AG04449 (cell line): ENCODE measurements at regions not wholly inside any gene's neighbourhood (a gene's known extent, or its start where the extent isn't known, plus 50 kb on each side); places are given as distances from the start of the nearest gene placed in this dataset.
A peak's percentile ranks its signal among the peaks of the same experiment; 100 is the strongest.
"Not testable (repeated sequence)": the region's sequence is repeated elsewhere in the genome, so short reads cannot be mapped to it uniquely, and the experiment has no call there.

Experiments used
- CTCF ChIA-PET: fragments of 350-600 bp; formaldehyde crosslinking; extraction: SDS; loops from one replicate; lab custom pipeline; 2021; ENCODE audit warnings: antibody characterized with exemption; lab: Yijun Ruan, JAX
- POLR2A ChIA-PET: fragments of 400-600, 350-600 bp; formaldehyde crosslinking; extraction: SDS; loops from one replicate; lab custom pipeline; 2020; ENCODE audit warnings: antibody characterized with exemption, inconsistent platforms; lab: Yijun Ruan, JAX
- DNase-seq: peaks from one replicate; pipeline ENCODE4 v3.0.0-alpha.2; 2010; ENCODE audit warnings: low read depth, low spot score
- H3K4me3 ChIP-seq: 2 replicates; pipeline ENCODE4 v1.5.1; 2011; ENCODE audit warnings: low read depth, mild to moderate bottlenecking, control low read depth, low read length
- TF ChIP-seq, protein P1 (sequence below): IDR thresholded peaks from one replicate; pipeline ENCODE4 v1.5.1; 2011; ENCODE audit warnings: mild to moderate bottlenecking, moderate library complexity, low read length, control low read depth, inconsistent platforms; ENCODE audit not compliant: insufficient read depth; ENCODE audit errors: missing control alignments

DNA sequence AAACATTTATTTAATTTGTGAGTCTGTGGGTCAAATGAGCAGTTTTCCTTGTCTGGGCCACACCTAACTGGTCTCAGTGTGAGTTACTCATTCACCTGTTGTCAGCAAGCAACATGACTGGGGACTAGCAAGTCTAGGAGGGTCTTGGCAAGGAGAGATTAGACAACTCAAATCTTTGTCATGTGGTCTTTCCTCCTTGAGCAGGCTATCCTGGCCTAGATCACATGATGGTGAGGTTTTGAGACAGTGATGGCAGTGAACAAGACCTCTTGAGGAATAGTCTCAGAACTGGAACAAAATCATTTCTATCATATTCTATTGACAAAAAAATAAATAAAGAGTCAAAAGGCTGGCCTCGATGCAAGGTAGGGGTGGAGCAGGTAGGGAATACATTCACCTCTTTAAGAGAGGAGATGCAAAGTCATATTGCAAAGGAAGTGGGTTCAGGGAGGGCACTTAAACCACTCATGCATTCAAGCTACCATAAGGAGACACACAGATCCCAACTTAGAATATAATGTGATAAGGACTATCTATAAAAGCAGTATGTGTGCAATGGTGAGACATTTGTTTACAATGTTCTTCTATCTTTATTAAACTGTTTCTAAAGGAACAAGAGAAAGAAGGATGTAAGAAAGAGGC, 135.7 kb downstream of the ZNF330 start:
- no peak overlapping the region for H3K4me3 ChIP-seq
- CTCF ChIA-PET: interaction anchor here (1.3 to 1.5 kb wide), 2 partner anchors 13 to 19 kb away, joined by 3 read pairs; no protein-coding TSS in a partner anchor
- TF ChIP-seq, protein P1, sequence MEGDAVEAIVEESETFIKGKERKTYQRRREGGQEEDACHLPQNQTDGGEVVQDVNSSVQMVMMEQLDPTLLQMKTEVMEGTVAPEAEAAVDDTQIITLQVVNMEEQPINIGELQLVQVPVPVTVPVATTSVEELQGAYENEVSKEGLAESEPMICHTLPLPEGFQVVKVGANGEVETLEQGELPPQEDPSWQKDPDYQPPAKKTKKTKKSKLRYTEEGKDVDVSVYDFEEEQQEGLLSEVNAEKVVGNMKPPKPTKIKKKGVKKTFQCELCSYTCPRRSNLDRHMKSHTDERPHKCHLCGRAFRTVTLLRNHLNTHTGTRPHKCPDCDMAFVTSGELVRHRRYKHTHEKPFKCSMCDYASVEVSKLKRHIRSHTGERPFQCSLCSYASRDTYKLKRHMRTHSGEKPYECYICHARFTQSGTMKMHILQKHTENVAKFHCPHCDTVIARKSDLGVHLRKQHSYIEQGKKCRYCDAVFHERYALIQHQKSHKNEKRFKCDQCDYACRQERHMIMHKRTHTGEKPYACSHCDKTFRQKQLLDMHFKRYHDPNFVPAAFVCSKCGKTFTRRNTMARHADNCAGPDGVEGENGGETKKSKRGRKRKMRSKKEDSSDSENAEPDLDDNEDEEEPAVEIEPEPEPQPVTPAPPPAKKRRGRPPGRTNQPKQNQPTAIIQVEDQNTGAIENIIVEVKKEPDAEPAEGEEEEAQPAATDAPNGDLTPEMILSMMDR: no peak
- no peak for DNase-seq
- POLR2A ChIA-PET: no interaction called here

DNA sequence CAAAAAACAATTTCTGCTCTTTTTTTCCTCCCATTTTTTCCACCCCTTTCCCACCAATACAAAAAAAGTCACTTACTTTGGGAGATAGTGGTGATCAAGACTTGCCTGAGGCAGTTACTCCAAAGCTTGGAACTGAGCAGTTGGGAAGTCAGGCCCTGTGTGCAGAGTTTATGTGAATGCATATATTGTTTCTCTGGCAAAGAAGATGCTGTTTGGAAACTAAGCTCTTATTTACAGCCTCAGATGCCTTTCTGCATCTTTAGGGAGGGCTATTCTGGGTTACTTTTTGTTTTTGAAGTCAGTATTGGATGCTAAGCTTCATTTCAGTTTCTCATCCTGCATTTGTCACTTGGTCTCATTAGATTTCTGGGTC, 136.3 kb downstream of the ZNF330 start:
- TF ChIP-seq, protein P1: no peak
- POLR2A ChIA-PET: no interaction called here
- DNase-seq: no peak
- CTCF ChIA-PET: interaction anchor here (1.3 to 1.5 kb wide), 2 partner anchors 12 to 18 kb away, joined by 3 read pairs; no protein-coding TSS in a partner anchor
- H3K4me3 ChIP-seq: no peak overlapping the region

DNA sequence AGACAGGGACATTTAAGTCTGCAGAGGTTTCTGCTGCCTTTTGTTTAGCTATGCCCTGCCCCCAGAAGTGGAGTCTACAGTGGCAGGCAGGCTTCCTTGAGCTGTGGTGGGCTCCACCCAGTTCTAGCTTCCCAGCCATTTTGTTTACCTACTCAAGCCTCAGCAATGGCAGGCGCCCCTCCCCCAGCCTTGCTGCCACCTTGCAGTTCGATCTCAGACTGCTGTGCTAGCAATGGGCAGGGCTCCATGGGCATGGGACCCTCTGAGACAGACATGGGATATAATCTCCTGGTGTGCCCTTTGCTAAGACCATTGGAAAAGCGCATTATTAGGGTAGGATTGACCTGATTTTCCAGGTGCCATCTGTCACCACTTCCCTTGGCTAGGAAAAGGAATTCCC, 147.5 kb downstream of the ZNF330 start:
- H3K4me3 ChIP-seq, POLR2A ChIA-PET, DNase-seq, CTCF ChIA-PET: not testable (repeated sequence)

DNA sequence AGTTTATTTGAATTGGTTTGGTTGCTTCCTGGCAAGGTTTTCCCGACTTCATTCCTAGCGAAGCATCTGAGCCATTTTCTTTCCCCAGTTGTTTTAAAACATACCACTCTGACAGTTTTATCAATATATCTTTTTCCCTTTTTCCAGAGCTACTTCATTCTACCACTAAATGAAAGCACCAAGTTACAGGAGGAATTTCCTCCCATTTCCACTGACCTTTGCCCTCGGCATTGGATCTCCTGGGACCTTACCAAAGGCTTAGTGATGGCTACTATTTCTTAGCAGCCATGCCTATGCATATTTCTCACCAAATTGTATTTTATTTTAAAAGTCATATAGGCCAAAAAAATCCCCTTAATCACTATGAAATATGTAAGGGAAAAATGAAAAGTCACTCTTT, 150.5 kb downstream of the ZNF330 start:
- TF ChIP-seq, protein P1: no peak
- ChIA-PET CTCF (interaction anchor here (1.1 kb wide), 1 partner anchor 25 kb away, joined by 3 read pairs; no protein-coding TSS in a partner anchor), POLR2A (no interaction called here)
- DNase-seq: no peak
- H3K4me3 ChIP-seq: no peak overlapping the region

DNA sequence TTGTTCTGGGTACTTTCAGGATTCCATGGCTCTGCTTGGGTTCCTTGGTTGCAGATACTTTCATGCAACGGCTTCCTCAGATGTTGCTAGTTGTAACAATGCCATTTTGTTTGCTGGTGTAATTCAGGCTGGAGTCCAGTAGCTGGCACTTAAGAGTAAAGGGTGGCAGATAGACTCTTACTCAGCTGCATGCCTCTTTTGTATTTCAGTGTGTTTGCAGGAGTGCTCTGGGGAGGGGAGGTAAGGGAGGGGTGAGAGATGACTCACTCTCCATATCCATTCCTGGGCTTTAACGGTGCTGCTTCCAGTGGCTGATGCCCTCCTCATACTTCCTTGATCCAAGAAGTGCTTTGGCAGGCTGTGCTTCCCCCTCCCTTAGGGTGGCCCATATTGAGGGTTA, 155.2 kb downstream of the ZNF330 start:
- CTCF ChIA-PET: interaction anchor here (0.6 to 2.8 kb wide), 11 partner anchors 9 to 427 kb away, joined by 3 to 7 read pairs (median 3); no protein-coding TSS in a partner anchor
- DNase-seq: peak; percentile 72
- H3K4me3 ChIP-seq: no peak overlapping the region
- POLR2A ChIA-PET: no interaction called here
- TF ChIP-seq, protein P1: peak; percentile 74

DNA sequence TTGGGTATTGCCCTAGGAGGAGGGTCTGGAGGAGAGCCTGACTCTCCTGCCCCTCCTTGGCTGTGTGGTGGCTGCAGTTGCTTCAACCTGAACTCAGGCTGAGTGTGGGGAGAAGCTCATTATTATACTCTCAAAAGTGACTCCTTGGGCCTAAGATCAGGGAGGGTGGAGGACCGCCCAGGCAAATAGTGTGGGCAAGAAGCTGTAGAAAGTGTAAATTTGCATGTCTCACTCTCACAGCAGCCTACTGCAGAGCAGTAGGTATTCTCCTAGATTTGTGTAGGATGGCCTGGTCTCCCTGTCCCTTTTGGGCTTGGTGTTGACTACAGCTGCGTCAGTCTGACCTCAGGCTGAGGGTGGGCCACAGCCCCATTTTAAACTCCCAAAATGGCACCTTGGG, 156.1 kb downstream of the ZNF330 start:
- H3K4me3 ChIP-seq: no peak overlapping the region
- CTCF ChIA-PET: interaction anchor here (0.6 to 2.8 kb wide), 9 partner anchors 9 to 804 kb away, joined by 3 to 7 read pairs (median 3); no protein-coding TSS in a partner anchor
- DNase-seq: no peak
- TF ChIP-seq, protein P1: no peak
- POLR2A ChIA-PET: no interaction called here
